ENCODE measurements at regions not wholly inside any gene's neighbourhood (a gene's known extent, or its start where the extent isn't known, plus 50 kb on each side); places are given as distances from the start of the nearest gene placed in this dataset.

DNA sequence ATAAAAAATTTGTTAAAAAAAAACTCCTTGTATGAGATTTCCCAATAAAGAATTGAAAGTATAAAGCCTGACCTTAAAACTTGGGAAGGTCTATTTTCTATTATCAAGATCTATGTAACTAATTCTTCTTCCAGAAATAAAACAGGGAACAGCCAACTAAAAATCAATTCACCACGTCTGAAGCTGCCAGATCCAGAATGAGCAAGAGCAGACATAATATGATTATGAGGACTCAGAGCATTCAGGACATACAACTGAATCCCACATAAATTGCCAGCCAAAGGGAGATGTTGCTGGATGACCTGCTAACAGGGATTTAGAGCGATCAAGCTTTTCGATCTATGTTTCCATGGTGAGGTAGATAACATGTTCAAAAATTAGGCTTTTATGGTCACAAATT lies 1151.3 kb upstream of the CADM2 start:
- Histone ChIP-seq H3K4me3 (ENCODE audit: low read depth in 1 of 3, low read length in 3 of 3) (no peak overlapping the region), H3K9ac (ENCODE audit: low read depth in 1 of 2, low read length in 2 of 2) (no peak overlapping the region), H3K27me3 (ENCODE audit: control insufficient read depth in 4 of 4, insufficient read depth in 4 of 4, low read length in 3 of 4) (no peaks in the 10 kb centered on the region), H3K36me3 (ENCODE audit: control insufficient read depth in 4 of 4, insufficient read depth in 3 of 4, low read depth in 1 of 4, low read length in 3 of 4) (no peaks in the 10 kb centered on the region), H3K27ac (ENCODE audit: low read depth in 1 of 2, low read length in 2 of 2) (no peak overlapping the region), H3K4me1 (ENCODE audit: control insufficient read depth in 4 of 4, insufficient read depth in 4 of 4, low read length in 3 of 4) (no peaks in the 10 kb centered on the region), H3K9me3 (ENCODE audit: control insufficient read depth in 4 of 4, low read length in 3 of 4) (peaks cover 0 to 4% (median 0%) of the 10 kb centered on the region in 4 donors)
- WGBS: 68% methylated on average over 3 of the region's 3 CpGs
- no peak for TF ChIP-seq JUND (IDR thresholded peaks at IDR 0.05)
- TF ChIP-seq RAD21 (IDR thresholded peaks at IDR 0.05): no peak
- TF ChIP-seq HNF4G (IDR thresholded peaks at IDR 0.05): no peak
- no peak for TF ChIP-seq FOXA1 (IDR thresholded peaks at IDR 0.05)
- no peak for TF ChIP-seq GABPA (IDR thresholded peaks at IDR 0.05 in 1 of 2, conservative IDR thresholded peaks at IDR 0.05 in 1 of 2)
- TF ChIP-seq, protein P1, sequence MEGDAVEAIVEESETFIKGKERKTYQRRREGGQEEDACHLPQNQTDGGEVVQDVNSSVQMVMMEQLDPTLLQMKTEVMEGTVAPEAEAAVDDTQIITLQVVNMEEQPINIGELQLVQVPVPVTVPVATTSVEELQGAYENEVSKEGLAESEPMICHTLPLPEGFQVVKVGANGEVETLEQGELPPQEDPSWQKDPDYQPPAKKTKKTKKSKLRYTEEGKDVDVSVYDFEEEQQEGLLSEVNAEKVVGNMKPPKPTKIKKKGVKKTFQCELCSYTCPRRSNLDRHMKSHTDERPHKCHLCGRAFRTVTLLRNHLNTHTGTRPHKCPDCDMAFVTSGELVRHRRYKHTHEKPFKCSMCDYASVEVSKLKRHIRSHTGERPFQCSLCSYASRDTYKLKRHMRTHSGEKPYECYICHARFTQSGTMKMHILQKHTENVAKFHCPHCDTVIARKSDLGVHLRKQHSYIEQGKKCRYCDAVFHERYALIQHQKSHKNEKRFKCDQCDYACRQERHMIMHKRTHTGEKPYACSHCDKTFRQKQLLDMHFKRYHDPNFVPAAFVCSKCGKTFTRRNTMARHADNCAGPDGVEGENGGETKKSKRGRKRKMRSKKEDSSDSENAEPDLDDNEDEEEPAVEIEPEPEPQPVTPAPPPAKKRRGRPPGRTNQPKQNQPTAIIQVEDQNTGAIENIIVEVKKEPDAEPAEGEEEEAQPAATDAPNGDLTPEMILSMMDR (IDR thresholded peaks at IDR 0.05; ENCODE audit: low read depth, low read length, missing input control): no peak
- no peak for TF ChIP-seq NR2F2 (IDR thresholded peaks at IDR 0.05)
- TF ChIP-seq, protein P2, sequence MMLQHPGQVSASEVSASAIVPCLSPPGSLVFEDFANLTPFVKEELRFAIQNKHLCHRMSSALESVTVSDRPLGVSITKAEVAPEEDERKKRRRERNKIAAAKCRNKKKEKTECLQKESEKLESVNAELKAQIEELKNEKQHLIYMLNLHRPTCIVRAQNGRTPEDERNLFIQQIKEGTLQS (IDR thresholded peaks at IDR 0.05): no peak
- TF ChIP-seq YY1 (IDR thresholded peaks at IDR 0.05): no peak
- TF ChIP-seq RXRA (IDR thresholded peaks at IDR 0.05): no peak
- no peak for TF ChIP-seq EGR1 (IDR thresholded peaks at IDR 0.05; ENCODE audit: low read depth in 2 of 2)
- TF ChIP-seq SP1 (IDR thresholded peaks at IDR 0.05): no peak
- TF ChIP-seq, protein P3, sequence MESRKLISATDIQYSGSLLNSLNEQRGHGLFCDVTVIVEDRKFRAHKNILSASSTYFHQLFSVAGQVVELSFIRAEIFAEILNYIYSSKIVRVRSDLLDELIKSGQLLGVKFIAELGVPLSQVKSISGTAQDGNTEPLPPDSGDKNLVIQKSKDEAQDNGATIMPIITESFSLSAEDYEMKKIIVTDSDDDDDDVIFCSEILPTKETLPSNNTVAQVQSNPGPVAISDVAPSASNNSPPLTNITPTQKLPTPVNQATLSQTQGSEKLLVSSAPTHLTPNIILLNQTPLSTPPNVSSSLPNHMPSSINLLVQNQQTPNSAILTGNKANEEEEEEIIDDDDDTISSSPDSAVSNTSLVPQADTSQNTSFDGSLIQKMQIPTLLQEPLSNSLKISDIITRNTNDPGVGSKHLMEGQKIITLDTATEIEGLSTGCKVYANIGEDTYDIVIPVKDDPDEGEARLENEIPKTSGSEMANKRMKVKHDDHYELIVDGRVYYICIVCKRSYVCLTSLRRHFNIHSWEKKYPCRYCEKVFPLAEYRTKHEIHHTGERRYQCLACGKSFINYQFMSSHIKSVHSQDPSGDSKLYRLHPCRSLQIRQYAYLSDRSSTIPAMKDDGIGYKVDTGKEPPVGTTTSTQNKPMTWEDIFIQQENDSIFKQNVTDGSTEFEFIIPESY (IDR thresholded peaks at IDR 0.05): no peak
- no peak for TF ChIP-seq HNF4A (conservative IDR thresholded peaks at IDR 0.05)
- no peak for TF ChIP-seq FOXA2 (IDR thresholded peaks at IDR 0.05)
- no peak for TF ChIP-seq TAF1 (conservative IDR thresholded peaks at IDR 0.05)
- TF ChIP-seq, protein P4, sequence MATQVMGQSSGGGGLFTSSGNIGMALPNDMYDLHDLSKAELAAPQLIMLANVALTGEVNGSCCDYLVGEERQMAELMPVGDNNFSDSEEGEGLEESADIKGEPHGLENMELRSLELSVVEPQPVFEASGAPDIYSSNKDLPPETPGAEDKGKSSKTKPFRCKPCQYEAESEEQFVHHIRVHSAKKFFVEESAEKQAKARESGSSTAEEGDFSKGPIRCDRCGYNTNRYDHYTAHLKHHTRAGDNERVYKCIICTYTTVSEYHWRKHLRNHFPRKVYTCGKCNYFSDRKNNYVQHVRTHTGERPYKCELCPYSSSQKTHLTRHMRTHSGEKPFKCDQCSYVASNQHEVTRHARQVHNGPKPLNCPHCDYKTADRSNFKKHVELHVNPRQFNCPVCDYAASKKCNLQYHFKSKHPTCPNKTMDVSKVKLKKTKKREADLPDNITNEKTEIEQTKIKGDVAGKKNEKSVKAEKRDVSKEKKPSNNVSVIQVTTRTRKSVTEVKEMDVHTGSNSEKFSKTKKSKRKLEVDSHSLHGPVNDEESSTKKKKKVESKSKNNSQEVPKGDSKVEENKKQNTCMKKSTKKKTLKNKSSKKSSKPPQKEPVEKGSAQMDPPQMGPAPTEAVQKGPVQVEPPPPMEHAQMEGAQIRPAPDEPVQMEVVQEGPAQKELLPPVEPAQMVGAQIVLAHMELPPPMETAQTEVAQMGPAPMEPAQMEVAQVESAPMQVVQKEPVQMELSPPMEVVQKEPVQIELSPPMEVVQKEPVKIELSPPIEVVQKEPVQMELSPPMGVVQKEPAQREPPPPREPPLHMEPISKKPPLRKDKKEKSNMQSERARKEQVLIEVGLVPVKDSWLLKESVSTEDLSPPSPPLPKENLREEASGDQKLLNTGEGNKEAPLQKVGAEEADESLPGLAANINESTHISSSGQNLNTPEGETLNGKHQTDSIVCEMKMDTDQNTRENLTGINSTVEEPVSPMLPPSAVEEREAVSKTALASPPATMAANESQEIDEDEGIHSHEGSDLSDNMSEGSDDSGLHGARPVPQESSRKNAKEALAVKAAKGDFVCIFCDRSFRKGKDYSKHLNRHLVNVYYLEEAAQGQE (IDR thresholded peaks at IDR 0.05): no peak
- TF ChIP-seq, protein P5, sequence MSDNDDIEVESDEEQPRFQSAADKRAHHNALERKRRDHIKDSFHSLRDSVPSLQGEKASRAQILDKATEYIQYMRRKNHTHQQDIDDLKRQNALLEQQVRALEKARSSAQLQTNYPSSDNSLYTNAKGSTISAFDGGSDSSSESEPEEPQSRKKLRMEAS (IDR thresholded peaks at IDR 0.05): no peak
- no peak for DNase-seq (ENCODE audit: low spot score)

Data from liver (tissue), 8 donors.